ENCODE measurements at regions not wholly inside any gene's neighbourhood (a gene's known extent, or its start where the extent isn't known, plus 50 kb on each side); places are given as distances from the start of the nearest gene placed in this dataset.

- TF ChIP-seq POLR2A (IDR thresholded peaks at IDR 0.05; ENCODE audit: low read length), result no peak
- TF ChIP-seq GATA1 (IDR thresholded peaks at IDR 0.05; ENCODE audit: low read depth, low read length), result no peak
Measured at GRCh38 chr11:119523539-119524157, 100.7 kb upstream of the THY1 start.

All from erythroblast (primary cell).